GM18499 (cell line): ENCODE measurements at regions not wholly inside any gene's neighbourhood (a gene's known extent, or its start where the extent isn't known, plus 50 kb on each side); places are given as distances from the start of the nearest gene placed in this dataset.

ENCODE experiments used
- ATAC-seq: cut with Tn5 transposase; IDR thresholded peaks from one replicate; pipeline ENCODE4 v1.9.1; 2021; ENCODE audit warnings: moderate number of reproducible peaks; ENCODE audit not compliant: insufficient read depth, unreplicated experiment

DNA sequence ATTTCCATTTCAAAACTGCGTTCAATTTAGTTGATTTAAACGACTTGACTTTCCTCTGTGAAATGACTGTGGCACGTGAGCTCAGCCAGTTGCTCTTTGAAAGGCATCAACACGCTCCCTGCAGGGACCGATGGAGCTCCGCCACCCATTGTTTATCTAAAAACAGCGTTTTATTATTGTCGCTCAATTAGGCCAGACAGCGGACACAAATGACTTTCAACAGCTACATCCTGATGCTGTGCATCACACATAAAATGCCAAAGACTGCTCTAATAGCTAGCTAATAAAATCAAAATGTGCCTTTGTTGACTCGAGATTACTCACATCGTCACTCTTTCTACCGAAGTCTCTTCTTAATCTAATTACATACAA is 332.5 kb downstream of the CD83 start:
- ATAC-seq: no peak

DNA sequence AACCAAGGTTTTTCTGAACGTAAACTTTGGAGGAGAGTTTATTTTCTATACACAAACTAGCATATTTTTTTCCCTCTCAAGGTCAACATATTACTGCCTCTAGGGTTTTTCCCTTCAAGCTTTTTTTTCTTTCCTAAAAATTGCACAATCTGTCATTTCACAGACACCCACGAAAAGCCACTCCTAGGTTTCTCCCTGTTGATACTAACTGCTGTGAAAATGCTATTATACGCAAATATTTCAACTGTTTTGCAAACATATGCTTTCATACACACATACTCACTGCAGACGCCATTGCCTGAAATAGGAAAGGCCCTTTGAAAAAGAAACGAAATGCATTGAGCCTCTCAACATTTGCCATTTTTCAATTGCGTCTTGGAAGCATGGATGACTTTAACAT is 333.0 kb downstream of the CD83 start:
- ATAC-seq: no peak

DNA sequence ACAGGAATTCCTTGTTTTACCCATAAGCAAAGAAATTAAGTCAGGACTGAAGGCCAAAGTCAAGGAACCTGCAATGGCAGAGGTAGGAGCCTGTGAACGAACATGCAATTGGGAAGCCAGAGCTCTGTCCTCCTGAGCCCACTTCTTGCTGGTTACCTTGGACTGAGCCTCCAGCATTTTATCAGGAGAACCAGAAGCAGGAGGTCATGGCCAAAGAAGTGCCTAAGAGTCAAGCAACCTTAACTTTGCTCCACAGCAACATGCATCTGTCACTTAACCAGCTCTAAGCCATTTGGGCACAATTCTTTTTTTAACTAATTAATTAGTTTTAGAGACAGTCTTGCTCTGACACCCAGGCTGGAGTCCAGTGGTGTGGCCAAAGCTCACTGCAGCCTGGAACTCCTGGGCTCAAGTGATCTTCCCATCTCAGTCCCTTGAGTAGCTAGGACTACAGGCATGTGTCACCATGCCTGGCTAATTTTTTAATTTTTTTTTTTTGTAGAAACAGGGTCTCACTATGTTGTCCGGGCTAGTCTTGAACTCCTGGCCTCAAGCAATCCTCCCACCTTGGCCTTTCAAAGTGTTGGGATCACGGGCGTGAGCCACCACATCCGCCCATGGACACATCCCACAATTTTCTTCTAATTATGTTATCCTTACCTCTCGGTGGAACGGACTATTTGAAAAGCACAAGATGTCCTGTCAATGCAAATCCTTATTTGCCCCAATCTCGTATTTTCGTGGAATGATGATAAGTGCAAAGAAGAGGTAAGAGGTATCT is 334.2 kb downstream of the CD83 start:
- ATAC-seq: no peak

DNA sequence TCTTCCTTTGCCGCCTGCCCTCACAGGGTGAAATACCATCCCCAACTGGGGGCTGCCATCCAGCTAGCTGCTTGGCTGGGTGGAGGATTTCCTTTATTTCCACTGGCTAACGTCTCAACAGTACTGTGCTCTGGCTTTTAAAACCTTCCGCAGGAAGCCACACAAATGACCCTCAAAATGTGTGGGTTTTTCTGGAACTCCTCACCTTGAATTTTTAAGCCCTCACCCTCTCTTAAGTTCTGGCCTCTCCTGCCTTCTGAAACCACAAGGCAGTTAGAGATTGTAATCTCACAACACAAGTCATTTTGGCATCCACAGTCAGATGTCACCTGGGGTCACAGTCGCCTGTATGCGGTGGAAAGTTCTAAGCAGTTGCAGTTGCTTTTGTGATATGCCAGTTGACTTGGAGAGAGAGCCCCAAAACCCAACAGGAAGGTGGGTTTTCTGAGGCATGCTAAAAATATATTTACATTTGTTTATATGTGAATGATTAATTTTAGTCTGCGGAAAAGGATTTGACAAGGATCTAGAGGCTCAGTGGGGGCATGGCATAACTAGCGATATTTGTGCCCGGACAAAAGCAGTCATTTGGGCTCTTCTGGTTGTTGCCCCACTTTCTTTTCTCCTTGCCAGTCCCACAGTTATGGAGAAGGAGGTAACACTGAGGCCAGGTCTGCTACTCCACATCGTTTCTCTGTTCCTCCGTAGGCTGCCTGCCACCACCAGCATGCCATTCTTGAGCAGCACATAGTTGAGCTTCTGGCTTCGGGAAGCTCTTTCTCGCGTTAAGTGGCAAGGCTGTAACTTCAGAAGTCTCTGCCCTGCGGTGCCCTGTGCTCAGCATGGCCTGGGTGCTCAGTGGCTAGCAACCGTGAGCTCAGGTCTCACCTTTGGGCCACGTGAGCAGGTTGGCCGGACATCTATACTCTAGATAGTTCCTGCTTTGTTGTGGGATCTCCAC is 335.3 kb downstream of the CD83 start:
- no peak for ATAC-seq

DNA sequence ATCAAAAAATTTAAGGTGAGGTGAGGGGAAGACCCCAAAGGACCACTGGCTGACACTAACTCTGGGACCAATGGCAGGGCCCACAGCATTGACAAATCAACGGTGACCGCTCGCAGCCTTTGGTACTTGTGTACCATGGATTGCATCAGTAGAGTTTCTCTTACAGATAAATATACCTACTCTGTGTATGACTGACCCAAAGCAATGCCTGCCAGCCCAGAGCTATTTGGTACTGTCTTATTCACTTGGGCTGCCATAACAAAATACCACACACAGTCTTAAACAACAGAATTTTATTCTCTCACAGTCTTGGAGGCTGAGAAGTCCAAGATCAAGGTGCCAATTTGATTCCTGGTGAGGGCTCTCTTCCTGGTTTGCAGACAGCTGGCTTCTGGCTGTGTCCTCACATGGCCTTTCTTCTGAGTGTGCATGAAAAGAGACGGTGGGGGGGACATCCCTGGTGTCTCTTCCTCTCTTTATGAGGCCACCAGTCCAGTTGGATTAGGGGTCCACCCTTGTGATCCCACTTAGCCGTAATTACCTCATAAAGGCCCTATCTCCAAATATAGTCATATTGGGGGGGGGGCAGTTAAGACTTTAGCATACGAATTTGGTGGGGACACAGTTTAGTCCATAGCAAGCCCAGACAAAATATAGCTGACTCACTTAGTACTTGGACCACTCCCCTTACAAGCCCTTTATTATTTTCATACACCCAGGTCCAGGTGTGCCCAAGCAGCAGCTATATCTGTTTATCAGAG is 336.3 kb downstream of the CD83 start:
- no peak for ATAC-seq

DNA sequence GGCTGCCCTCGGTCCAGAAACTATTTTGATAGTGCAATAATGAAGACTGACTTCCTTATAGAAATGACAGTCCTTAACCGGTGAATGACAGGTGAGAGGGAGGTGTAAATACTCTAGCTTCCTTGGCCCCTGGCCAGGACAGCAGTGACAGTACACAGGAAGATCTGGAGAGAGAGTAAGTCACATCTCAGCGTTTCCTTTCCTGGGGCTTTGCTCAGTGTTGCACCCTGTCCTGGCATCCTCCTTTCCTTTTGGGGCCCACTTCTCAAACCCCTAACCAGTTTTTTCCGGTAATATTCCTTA is 336.9 kb downstream of the CD83 start:
- no peak for ATAC-seq

DNA sequence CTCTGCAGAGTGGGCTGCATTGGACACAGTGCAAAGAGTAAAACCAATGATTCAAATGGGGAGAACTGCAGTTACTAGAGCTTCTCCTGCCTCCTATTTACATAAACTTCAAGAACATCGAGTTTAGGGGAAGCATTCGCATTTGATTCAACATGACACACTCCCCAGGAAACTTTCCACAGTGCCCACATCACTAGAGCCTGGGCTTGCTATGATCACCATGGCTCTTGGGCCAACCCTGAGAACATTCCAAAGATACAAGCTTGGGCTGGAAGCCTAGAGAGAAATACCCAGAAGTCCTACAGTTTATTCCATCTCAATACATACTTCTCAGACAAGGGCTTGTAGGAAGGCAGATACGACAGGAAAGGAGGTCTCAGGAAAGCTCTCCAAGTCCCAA is 337.9 kb downstream of the CD83 start:
- ATAC-seq: no peak

DNA sequence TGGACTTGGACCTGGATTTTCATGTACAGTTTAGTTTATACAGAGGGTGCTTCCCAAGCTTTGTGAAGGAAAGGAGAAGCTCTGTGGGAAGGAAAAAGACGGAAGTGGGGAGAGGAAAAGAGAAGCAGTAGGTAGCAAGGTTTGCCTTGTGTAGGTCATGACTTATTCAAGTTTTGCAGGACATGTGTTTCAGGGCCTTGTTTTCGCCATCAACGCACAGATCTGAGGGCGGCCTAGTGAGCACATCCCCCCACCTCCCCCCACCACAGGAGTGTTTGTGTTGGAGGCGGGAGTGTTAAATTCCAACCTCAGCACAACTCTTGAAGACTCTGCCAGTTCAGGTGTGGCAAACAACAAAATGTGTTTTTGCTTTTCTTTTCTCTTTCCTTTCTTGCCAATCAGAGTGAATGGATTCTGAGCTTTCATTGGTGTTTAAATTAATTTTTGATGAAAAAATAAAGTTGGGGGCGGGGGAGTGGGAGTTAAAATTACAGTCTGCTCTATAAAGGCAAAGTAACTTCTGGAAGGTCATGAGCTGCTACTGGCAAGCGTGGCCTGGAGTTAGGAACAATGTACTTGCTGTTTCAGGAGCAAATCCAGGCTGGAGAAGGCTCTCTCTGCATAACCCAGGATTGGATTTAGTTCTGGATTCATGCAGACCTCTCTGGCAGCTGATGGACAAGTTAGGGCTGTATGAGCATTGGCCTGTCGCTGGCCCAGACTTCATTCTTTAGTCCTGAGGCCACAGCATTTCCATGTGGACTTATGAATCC is 338.5 kb downstream of the CD83 start:
- no peak for ATAC-seq

DNA sequence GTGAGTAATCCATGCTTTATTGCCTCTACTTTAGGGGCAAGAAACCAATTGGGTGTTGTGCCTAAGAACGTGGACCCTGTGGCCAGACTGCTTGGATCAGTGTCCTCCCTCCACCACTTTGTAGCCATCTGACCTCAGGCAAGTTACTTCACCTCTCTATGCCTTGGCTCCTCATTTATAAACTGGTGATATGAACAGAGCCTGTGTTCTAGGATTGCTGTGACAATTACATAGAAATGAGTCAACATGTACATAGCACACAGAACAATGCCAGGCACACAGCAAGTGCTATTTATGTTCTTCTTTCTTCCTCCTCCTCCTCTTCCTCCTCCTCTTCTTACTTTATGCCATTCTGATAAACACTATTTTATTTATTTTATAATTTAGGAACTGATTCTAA is 339.4 kb downstream of the CD83 start:
- no peak for ATAC-seq

DNA sequence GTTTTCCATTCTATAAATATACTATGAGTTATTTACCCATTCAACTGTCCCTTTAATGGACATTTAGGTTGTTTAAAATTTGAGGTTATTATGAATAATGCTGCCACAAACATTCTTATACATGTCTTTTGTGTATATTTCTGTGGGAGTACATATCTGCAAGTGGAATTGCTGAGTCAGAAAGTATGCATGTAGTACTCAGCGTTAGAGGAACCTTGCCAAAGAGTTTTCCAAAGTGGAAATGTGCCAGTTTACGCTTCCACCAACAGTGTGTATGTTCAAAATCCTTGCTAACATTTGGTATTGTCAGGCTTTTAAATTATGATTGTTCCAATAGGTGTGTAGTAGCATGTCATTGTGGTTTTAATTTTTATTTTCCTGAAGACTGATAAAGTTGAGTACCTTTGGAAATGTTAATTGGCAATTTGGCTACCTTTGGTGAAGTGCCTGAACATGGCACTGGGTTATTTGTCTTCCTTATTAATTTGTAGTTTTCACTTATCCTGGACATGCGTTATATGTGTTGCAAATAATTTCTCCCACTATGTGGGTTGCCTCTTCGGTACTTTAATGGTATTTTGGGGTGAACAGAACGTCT is 341.2 kb downstream of the CD83 start:
- ATAC-seq: no peak

DNA sequence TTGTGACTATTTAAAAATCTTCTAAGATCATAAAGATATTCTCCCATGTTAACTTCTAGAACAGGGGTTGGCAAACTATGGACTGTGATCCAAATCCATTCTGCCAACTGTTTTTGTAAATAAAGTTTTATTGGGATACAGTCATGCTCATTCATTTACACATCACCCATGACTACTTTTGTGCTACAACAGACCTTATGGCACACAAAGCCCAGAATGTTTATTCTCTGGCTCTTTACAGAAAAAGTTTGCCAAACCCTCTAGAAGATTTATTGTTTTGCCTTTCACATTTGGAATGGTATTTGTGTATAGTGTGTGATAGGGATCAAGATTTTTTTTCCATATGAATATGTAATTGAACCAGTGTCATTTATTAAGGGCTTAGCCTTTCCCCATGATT is 341.7 kb downstream of the CD83 start:
- ATAC-seq: no peak

DNA sequence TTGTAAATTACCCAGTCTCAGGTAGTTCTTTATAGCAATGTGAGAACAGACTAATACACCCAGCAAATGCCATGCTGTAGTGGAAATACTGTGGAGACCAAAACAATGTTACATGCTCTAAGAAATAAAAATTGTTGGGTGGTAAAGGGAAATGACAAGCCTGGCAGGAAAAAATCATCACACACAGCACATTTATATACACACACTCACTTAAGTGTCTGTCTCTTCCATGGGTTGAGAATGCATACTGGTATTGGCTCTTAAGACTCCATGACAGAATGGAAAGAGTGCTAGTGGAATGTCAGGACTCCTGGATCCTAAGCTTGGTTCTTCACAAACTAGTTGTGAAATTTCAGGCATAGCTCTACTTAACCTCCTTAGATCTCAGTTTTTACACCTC is 343.0 kb downstream of the CD83 start:
- ATAC-seq: no peak

DNA sequence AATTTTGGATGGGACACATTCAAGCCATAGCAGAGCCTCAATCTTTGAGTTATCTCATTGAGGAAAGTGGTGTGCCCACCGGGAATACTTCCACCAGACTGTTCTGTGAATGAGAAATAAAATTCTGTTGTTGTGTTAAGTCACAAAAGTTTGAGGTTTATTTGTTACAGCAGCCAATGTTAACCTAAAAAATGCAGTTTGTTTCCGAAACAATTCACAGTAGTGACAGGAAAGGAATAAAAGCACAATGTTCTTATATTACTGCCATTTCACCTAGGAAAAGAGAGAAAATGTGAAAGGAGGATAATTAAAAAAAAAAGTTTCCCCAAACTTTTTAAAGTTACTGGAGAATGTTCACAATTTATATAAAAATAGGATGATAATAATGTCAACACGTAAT is 344.6 kb downstream of the CD83 start:
- ATAC-seq: no peak

DNA sequence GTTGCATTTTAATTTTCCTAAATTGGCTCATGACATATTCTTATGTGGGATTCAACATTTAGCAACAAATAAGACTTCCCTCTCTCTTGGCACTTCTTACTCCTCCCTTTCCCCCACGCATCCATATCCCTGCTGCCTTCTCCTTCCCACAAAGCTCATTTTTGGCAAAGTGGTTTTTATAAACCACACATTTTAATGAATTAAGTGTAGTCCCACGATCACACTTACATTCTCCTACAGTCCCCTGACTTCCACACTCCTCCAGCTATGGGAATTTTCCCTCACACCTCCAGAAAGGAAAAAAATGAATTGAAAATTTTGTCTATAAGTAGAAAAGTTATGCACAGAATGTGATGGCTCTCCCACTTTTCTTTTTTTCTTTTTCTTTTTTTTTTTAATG is 345.0 kb downstream of the CD83 start:
- no peak for ATAC-seq

DNA sequence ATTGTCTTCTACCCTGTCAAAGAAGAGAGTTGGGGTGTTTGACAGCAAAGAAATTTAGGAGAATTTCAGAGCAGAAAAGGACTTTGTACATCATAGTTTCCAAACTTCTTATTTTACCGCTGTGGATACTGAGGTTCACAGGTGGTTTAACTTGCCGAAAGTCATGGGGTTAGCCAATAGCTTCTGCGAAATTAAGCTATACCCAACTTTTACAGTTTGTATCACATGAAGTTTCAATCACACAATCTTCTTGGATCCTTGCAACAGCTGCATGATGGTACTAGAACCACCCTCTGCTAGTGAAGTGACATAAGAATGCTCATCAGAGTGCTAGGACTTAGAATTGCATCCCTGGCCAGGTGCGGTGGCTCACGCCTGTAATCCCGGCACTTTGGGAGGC is 345.5 kb downstream of the CD83 start:
- no peak for ATAC-seq

DNA sequence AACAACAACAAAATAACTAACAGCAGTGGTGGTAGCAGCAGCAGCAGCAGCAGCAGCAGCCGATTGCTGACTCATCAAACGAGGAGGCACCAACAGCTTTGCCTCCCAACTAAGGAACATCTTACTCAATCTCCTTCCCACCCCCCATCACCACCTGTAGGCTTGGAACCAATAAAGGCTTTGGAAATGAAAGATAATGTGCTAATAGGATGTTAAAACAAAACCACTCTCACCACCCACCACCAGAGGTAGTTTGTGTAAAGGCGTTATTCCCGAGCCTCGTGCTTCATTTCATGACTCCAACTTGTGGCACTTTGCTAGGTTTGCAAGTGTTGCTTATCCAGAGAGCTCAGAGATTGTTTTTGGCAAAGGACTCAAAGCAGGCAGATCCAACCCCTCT is 346.5 kb downstream of the CD83 start:
- ATAC-seq: no peak

DNA sequence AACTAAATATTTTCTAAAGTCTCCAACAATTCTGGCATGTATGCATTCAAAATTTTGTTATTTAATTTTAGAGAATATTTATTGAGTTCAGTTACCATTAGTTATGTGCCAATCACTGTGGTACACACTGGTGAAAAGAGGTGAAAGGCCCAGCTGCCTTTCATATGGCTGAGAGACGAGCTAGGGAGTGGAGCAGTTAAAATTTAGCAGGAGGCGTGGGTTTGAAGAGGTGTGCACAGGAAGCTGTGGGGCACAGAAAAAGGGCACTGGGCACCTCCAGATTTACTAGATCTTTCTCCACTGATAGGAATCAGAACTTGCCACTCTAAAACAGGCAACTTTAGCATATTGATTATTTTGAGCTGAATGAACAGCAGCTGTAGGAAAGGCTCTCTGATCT is 347.1 kb downstream of the CD83 start:
- no peak for ATAC-seq

DNA sequence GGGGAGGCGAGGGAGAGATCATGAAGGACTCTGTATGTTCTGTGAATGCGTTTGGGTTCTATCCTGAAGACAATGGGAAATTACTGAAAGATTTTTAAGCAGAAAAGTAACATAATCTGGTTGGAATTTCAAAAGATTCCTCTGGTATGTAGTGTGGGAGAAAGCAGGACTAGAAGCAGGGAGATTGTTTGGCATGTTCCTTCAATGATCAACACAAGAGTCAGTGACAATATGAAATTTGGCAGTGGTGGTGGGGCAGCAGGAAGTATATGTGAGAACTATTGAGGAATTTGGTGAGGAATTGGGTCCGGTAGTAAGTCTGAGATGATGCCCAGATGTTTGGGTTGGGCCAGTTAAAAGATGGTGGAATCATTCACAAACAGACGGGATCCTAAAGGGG is 348.7 kb downstream of the CD83 start:
- no peak for ATAC-seq

DNA sequence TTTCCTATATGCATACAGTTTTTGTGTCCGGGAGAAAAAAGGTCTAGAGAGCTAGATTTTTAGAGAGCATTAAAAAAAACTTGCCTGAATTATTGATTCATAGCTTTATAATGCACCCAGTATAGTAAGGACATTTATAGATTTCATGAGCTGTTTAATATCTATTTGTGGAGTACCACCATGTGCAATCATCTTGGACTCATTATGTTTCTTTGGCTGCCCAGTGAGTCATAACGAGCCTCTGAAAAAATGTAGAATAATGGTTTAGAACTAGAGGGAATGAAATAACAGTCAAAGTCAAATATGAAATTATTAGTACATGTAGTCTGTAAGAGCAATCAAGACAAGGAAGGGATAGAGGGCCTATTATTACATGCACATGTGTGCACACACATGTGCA is 350.0 kb downstream of the CD83 start:
- no peak for ATAC-seq
